ENCODE measurements at regions not wholly inside any gene's neighbourhood (a gene's known extent, or its start where the extent isn't known, plus 50 kb on each side); places are given as distances from the start of the nearest gene placed in this dataset.
A peak's percentile ranks its signal among the peaks of the same experiment; 100 is the strongest.
"Not testable (repeated sequence)": the region's sequence is repeated elsewhere in the genome, so short reads cannot be mapped to it uniquely, and the experiment has no call there.

- not testable (repeated sequence) for H3K4me3 ChIP-seq (ENCODE audit: insufficient read depth, low read depth, low read length); H3K36me3 ChIP-seq (ENCODE audit: insufficient read depth, low read length); H2AFZ ChIP-seq (ENCODE audit: low read depth, low read length); H3K4me1 Mint-ChIP-seq (ENCODE audit: low read depth, unreplicated experiment); H3K79me2 ChIP-seq (ENCODE audit: insufficient read depth, low read length); H3K9me3 ChIP-seq (ENCODE audit: insufficient read depth, low read depth, low read length); H3K36me3 Mint-ChIP-seq (ENCODE audit: low read depth, unreplicated experiment); DNase-seq (ENCODE audit: low read depth); H3K27me3 Mint-ChIP-seq (ENCODE audit: low read depth, unreplicated experiment); H3K27me3 ChIP-seq (ENCODE audit: insufficient read depth, low read length); H3K27ac ChIP-seq (ENCODE audit: low read depth, low read length); H4K20me1 ChIP-seq (ENCODE audit: insufficient read depth, low read length); H3K9ac ChIP-seq (ENCODE audit: low read length); H3K4me3 Mint-ChIP-seq (ENCODE audit: unreplicated experiment); FAIRE-seq; H3K4me2 ChIP-seq (ENCODE audit: low read length); H3K4me1 ChIP-seq (ENCODE audit: insufficient read depth, low read length); H3K27ac Mint-ChIP-seq (ENCODE audit: unreplicated experiment)
- H3K9me3 Mint-ChIP-seq (ENCODE audit: unreplicated experiment), result peaks cover 15% of the 10 kb centered on the region
These were observed 133.9 kb upstream of the CCZ1B start for GRCh38 chr7:6959942-6960341.

GRCh38 chr7:6962871-6963270 lies 136.8 kb upstream of the CCZ1B start:
- Mint-ChIP-seq H3K9me3 (ENCODE audit: unreplicated experiment) (peaks cover 15% of the 10 kb centered on the region), H3K27ac (ENCODE audit: unreplicated experiment) (peak overlapping the region; percentile 34)
- H3K36me3 ChIP-seq (ENCODE audit: insufficient read depth, low read length); H3K27me3 ChIP-seq (ENCODE audit: insufficient read depth, low read length); H2AFZ ChIP-seq (ENCODE audit: low read depth, low read length); H3K4me1 Mint-ChIP-seq (ENCODE audit: low read depth, unreplicated experiment); H4K20me1 ChIP-seq (ENCODE audit: insufficient read depth, low read length); H3K4me3 ChIP-seq (ENCODE audit: insufficient read depth, low read depth, low read length); H3K27ac ChIP-seq (ENCODE audit: low read depth, low read length); H3K4me3 Mint-ChIP-seq (ENCODE audit: unreplicated experiment); H3K9me3 ChIP-seq (ENCODE audit: insufficient read depth, low read depth, low read length); FAIRE-seq; H3K27me3 Mint-ChIP-seq (ENCODE audit: low read depth, unreplicated experiment); H3K36me3 Mint-ChIP-seq (ENCODE audit: low read depth, unreplicated experiment); H3K4me1 ChIP-seq (ENCODE audit: insufficient read depth, low read length); H3K9ac ChIP-seq (ENCODE audit: low read length); H3K79me2 ChIP-seq (ENCODE audit: insufficient read depth, low read length); DNase-seq (ENCODE audit: low read depth); H3K4me2 ChIP-seq (ENCODE audit: low read length): not testable (repeated sequence)

- not testable (repeated sequence) for H2AFZ ChIP-seq (ENCODE audit: low read depth, low read length); DNase-seq (ENCODE audit: low read depth); H4K20me1 ChIP-seq (ENCODE audit: insufficient read depth, low read length); FAIRE-seq; H3K9ac ChIP-seq (ENCODE audit: low read length); H3K4me2 ChIP-seq (ENCODE audit: low read length); H3K36me3 Mint-ChIP-seq (ENCODE audit: low read depth, unreplicated experiment); H3K4me1 ChIP-seq (ENCODE audit: insufficient read depth, low read length); H3K4me3 Mint-ChIP-seq (ENCODE audit: unreplicated experiment); H3K27ac ChIP-seq (ENCODE audit: low read depth, low read length); H3K79me2 ChIP-seq (ENCODE audit: insufficient read depth, low read length); H3K4me3 ChIP-seq (ENCODE audit: insufficient read depth, low read depth, low read length); H3K27ac Mint-ChIP-seq (ENCODE audit: unreplicated experiment); H3K36me3 ChIP-seq (ENCODE audit: insufficient read depth, low read length); H3K4me1 Mint-ChIP-seq (ENCODE audit: low read depth, unreplicated experiment); H3K27me3 ChIP-seq (ENCODE audit: insufficient read depth, low read length); H3K9me3 ChIP-seq (ENCODE audit: insufficient read depth, low read depth, low read length); H3K27me3 Mint-ChIP-seq (ENCODE audit: low read depth, unreplicated experiment)
- peaks cover 13% of the 10 kb centered on the region for H3K9me3 Mint-ChIP-seq (ENCODE audit: unreplicated experiment)
These were observed 139.0 kb upstream of the CCZ1B start for GRCh38 chr7:6965051-6965450.

- H3K9me3 ChIP-seq (ENCODE audit: insufficient read depth, low read depth, low read length); H3K27ac Mint-ChIP-seq (ENCODE audit: unreplicated experiment); H3K4me1 Mint-ChIP-seq (ENCODE audit: low read depth, unreplicated experiment); H2AFZ ChIP-seq (ENCODE audit: low read depth, low read length); H3K79me2 ChIP-seq (ENCODE audit: insufficient read depth, low read length); H3K9me3 Mint-ChIP-seq (ENCODE audit: unreplicated experiment); H4K20me1 ChIP-seq (ENCODE audit: insufficient read depth, low read length); H3K27me3 ChIP-seq (ENCODE audit: insufficient read depth, low read length); H3K4me3 Mint-ChIP-seq (ENCODE audit: unreplicated experiment); H3K27ac ChIP-seq (ENCODE audit: low read depth, low read length); DNase-seq (ENCODE audit: low read depth); H3K36me3 Mint-ChIP-seq (ENCODE audit: low read depth, unreplicated experiment); H3K4me2 ChIP-seq (ENCODE audit: low read length); H3K4me3 ChIP-seq (ENCODE audit: insufficient read depth, low read depth, low read length); H3K9ac ChIP-seq (ENCODE audit: low read length); H3K27me3 Mint-ChIP-seq (ENCODE audit: low read depth, unreplicated experiment); H3K4me1 ChIP-seq (ENCODE audit: insufficient read depth, low read length); H3K36me3 ChIP-seq (ENCODE audit: insufficient read depth, low read length); FAIRE-seq: not testable (repeated sequence)
These were observed 144.1 kb upstream of the CCZ1B start for GRCh38 chr7:6970180-6970579.

GRCh38 chr7:6974876-6975275 lies 148.8 kb upstream of the CCZ1B start:
- not testable (repeated sequence) for H3K9me3 ChIP-seq (ENCODE audit: insufficient read depth, low read depth, low read length); H3K27me3 ChIP-seq (ENCODE audit: insufficient read depth, low read length); H3K4me3 ChIP-seq (ENCODE audit: insufficient read depth, low read depth, low read length); H3K36me3 Mint-ChIP-seq (ENCODE audit: low read depth, unreplicated experiment); H3K4me2 ChIP-seq (ENCODE audit: low read length); H2AFZ ChIP-seq (ENCODE audit: low read depth, low read length); H3K27ac ChIP-seq (ENCODE audit: low read depth, low read length); H3K9ac ChIP-seq (ENCODE audit: low read length); FAIRE-seq; H3K36me3 ChIP-seq (ENCODE audit: insufficient read depth, low read length); H3K4me1 Mint-ChIP-seq (ENCODE audit: low read depth, unreplicated experiment); H3K27ac Mint-ChIP-seq (ENCODE audit: unreplicated experiment); H4K20me1 ChIP-seq (ENCODE audit: insufficient read depth, low read length); H3K79me2 ChIP-seq (ENCODE audit: insufficient read depth, low read length); DNase-seq (ENCODE audit: low read depth); H3K4me1 ChIP-seq (ENCODE audit: insufficient read depth, low read length); H3K4me3 Mint-ChIP-seq (ENCODE audit: unreplicated experiment); H3K27me3 Mint-ChIP-seq (ENCODE audit: low read depth, unreplicated experiment)
- H3K9me3 Mint-ChIP-seq (ENCODE audit: unreplicated experiment), result peaks cover 19% of the 10 kb centered on the region

- H3K27ac ChIP-seq (ENCODE audit: low read depth, low read length); H3K36me3 Mint-ChIP-seq (ENCODE audit: low read depth, unreplicated experiment); H3K27me3 ChIP-seq (ENCODE audit: insufficient read depth, low read length); H3K4me3 Mint-ChIP-seq (ENCODE audit: unreplicated experiment); H3K9me3 ChIP-seq (ENCODE audit: insufficient read depth, low read depth, low read length); H3K4me1 Mint-ChIP-seq (ENCODE audit: low read depth, unreplicated experiment); H2AFZ ChIP-seq (ENCODE audit: low read depth, low read length); H3K4me1 ChIP-seq (ENCODE audit: insufficient read depth, low read length); H3K27ac Mint-ChIP-seq (ENCODE audit: unreplicated experiment); FAIRE-seq; DNase-seq (ENCODE audit: low read depth); H3K36me3 ChIP-seq (ENCODE audit: insufficient read depth, low read length); H3K9ac ChIP-seq (ENCODE audit: low read length); H4K20me1 ChIP-seq (ENCODE audit: insufficient read depth, low read length); H3K79me2 ChIP-seq (ENCODE audit: insufficient read depth, low read length); H3K4me2 ChIP-seq (ENCODE audit: low read length); H3K27me3 Mint-ChIP-seq (ENCODE audit: low read depth, unreplicated experiment); H3K4me3 ChIP-seq (ENCODE audit: insufficient read depth, low read depth, low read length): not testable (repeated sequence)
- H3K9me3 Mint-ChIP-seq (ENCODE audit: unreplicated experiment), result peaks cover 19% of the 10 kb centered on the region
These were observed 149.3 kb upstream of the CCZ1B start for GRCh38 chr7:6975346-6975745.

Measured in astrocyte (in vitro differentiated cells and primary cell).